HFFc6 (cell line): ENCODE measurements at regions not wholly inside any gene's neighbourhood (a gene's known extent, or its start where the extent isn't known, plus 50 kb on each side); places are given as distances from the start of the nearest gene placed in this dataset.

Source experiments
- DNase-seq: peaks from one replicate; pipeline ENCODE4 v3.0.0-alpha.2; 2018
- H3K27ac Mint-ChIP-seq: 2 replicates; pipeline ENCODE4 v1.8.0; 2020; ENCODE audit warnings: mild to moderate bottlenecking, mixed read lengths
- H3K27me3 Mint-ChIP-seq: 2 replicates; pipeline ENCODE4 v1.8.0; 2021; ENCODE audit warnings: mild to moderate bottlenecking, moderate library complexity, mixed read lengths; ENCODE audit not compliant: insufficient read depth
- H3K36me3 Mint-ChIP-seq: 2 replicates; pipeline ENCODE4 v1.8.0; 2021; ENCODE audit warnings: low read depth, mixed read lengths
- H3K4me1 Mint-ChIP-seq: 2 replicates; pipeline ENCODE4 v1.8.0; 2020; ENCODE audit warnings: low read depth, mixed read lengths
- H3K4me3 Mint-ChIP-seq: 2 replicates; pipeline ENCODE4 v1.8.0; 2020; ENCODE audit warnings: mild to moderate bottlenecking, moderate library complexity, mixed read lengths
- H3K9me3 Mint-ChIP-seq: 2 replicates; pipeline ENCODE4 v1.8.0; 2020; ENCODE audit warnings: mild to moderate bottlenecking, mixed read lengths
- TF ChIP-seq, protein P1 (sequence below): fragments of 200-600 bp; sonication (generic); IDR thresholded peaks from 2 replicates; pipeline ENCODE4 v1.5.0; 2021; ENCODE audit warnings: antibody characterized with exemption, mild to moderate bottlenecking

DNA sequence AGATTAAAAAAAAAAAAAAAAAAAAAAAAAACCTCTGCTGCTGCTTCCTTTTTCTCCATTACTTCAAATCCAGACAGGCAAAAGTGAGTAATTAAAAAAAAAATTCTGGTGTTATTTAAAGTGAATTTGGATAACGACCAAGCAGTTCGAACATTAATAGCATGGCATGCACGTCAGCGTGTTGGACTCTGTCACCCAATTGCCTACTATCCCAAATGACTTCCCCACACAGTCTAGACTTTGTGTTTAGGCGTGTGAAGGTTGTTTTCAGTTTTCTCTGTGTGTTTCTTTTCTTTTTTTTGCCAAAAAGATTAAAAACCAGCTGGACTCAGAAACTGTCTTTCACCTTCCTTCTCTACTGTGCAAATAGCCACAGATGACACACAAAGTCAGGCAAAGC lies 321.4 kb downstream of the MSX2 start:
- no peak overlapping the region for H3K27ac Mint-ChIP-seq
- TF ChIP-seq, protein P1, sequence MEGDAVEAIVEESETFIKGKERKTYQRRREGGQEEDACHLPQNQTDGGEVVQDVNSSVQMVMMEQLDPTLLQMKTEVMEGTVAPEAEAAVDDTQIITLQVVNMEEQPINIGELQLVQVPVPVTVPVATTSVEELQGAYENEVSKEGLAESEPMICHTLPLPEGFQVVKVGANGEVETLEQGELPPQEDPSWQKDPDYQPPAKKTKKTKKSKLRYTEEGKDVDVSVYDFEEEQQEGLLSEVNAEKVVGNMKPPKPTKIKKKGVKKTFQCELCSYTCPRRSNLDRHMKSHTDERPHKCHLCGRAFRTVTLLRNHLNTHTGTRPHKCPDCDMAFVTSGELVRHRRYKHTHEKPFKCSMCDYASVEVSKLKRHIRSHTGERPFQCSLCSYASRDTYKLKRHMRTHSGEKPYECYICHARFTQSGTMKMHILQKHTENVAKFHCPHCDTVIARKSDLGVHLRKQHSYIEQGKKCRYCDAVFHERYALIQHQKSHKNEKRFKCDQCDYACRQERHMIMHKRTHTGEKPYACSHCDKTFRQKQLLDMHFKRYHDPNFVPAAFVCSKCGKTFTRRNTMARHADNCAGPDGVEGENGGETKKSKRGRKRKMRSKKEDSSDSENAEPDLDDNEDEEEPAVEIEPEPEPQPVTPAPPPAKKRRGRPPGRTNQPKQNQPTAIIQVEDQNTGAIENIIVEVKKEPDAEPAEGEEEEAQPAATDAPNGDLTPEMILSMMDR, result no peak
- no peaks in the 10 kb centered on the region for H3K27me3 Mint-ChIP-seq
- DNase-seq, result no peak
- H3K9me3 Mint-ChIP-seq, result peaks cover 48% of the 10 kb centered on the region
- H3K36me3 Mint-ChIP-seq, result peaks cover 9% of the 10 kb centered on the region; the same call in 1 of the 2 replicates
- H3K4me1 Mint-ChIP-seq, result no peaks in the 10 kb centered on the region
- H3K4me3 Mint-ChIP-seq, result no peak overlapping the region

DNA sequence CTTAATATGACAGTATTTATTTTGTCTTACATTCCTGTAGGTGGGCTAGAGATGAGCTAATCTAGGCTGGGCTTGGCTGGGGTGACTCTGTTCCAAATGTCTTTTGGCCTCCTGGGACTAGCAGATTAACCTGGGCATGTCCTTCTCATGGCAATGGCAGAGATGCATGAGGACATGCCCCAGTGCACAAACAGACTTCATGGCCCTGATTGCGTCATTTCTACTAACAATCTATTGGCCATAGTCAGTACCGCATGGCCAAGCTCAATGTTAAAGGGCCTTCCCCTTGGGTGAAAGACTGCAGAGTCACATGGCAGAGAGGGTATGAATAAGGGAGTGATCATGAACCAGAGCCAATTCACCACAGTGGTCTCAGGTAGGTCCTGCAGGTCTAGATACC lies 313.4 kb downstream of the MSX2 start:
- Mint-ChIP-seq H3K36me3 (no peaks in the 10 kb centered on the region), H3K9me3 (peaks cover 47% of the 10 kb centered on the region), H3K27ac (no peak overlapping the region), H3K27me3 (no peaks in the 10 kb centered on the region; the same call in 1 of the 2 replicates), H3K4me1 (no peaks in the 10 kb centered on the region), H3K4me3 (no peak overlapping the region)
- TF ChIP-seq, protein P1, result no peak
- DNase-seq, result no peak

DNA sequence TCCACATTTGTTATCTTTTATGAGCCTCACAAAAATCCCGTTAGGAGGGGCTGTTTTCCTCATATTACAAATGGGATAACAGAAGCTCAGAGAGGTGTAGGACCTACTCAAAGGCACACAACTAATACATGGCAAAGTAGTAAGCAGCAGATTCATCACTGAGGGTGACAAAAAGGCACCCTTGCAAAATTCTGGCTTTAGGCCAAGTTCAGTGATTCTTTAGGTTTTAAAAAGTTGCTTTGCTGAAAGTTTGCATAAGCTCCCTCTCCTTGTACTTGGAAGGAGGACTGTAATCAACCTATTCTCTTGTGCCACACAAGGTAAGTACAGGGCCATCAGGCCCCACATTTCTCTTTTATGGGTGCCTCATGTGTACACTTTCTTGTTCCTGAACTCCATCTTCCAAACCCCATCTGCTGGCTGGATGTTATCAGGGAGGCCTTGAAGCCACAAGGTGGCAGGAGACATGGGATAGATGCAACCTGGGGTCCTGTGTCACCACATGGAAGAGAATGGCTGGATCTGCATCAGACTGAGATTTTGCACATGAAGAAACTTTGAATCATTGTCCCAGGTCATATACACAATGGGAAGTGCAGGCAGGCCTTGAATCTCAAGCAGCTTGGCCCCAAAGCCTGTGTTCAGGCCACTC lies 311.6 kb downstream of the MSX2 start:
- H3K9me3 Mint-ChIP-seq, result peaks cover 57% of the 10 kb centered on the region
- DNase-seq, result no peak
- H3K4me1 Mint-ChIP-seq, result no peaks in the 10 kb centered on the region
- no peaks in the 10 kb centered on the region for H3K36me3 Mint-ChIP-seq
- no peaks in the 10 kb centered on the region; the same call in 1 of the 2 replicates for H3K27me3 Mint-ChIP-seq
- H3K4me3 Mint-ChIP-seq, result no peak overlapping the region
- TF ChIP-seq, protein P1, result no peak
- no peak overlapping the region for H3K27ac Mint-ChIP-seq

DNA sequence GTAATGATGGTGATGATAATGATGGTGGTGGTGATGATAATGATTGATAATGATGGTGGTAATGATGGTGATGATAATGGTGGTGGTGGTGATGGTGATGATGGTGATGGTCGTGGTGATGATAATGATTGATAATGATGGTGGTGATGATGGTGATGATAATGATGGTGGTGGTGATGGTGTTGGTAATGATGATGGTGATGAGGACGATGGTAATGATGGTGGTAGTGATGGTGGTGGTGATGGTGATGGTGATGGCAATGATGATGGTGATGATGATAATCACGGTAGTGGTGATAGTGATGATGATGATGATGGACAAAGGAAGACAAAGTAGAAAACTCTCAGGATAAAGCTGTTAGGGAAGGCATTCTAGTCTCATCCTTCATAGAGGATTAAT lies 310.5 kb downstream of the MSX2 start:
- no peak for DNase-seq
- Mint-ChIP-seq H3K27ac (no peak overlapping the region), H3K9me3 (peaks cover 55% of the 10 kb centered on the region), H3K4me3 (no peak overlapping the region), H3K4me1 (no peaks in the 10 kb centered on the region), H3K36me3 (no peaks in the 10 kb centered on the region), H3K27me3 (no peaks in the 10 kb centered on the region; the same call in 1 of the 2 replicates)
- TF ChIP-seq, protein P1, result no peak

DNA sequence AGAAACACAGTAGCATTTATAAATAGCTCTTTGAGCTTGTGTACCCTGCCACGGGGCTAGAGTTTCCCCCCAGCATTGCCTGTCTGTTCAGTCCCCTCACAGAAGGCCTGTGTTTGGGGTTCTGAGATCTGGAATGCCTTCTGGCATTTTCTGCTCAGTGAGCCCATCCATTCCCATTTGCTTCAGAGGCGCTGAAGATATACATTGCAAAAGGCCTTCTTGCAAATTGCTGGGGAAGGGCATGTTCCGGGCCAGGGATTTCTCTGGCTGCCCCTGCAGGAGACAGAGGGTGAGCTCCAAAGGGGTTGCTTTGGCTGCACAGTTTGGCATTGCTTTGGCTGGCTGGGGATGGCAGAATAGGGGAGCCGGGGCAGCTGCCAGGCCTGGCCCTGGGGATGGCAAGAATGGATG lies 308.4 kb downstream of the MSX2 start:
- Mint-ChIP-seq H3K9me3 (peaks cover 53% of the 10 kb centered on the region), H3K4me3 (no peak overlapping the region), H3K36me3 (no peaks in the 10 kb centered on the region), H3K4me1 (no peaks in the 10 kb centered on the region), H3K27ac (no peak overlapping the region), H3K27me3 (no peaks in the 10 kb centered on the region; the same call in 1 of the 2 replicates)
- TF ChIP-seq, protein P1, result no peak
- DNase-seq, result no peak
